NOMO-1 (cell line): ENCODE measurements at regions not wholly inside any gene's neighbourhood (a gene's known extent, or its start where the extent isn't known, plus 50 kb on each side); places are given as distances from the start of the nearest gene placed in this dataset.

Experiments used
- DNase-seq, 2 experiments: peaks; one replicate each; lab custom pipeline; 2025; ENCODE audit not compliant: unreplicated experiment in 2 of 2; lab: John Stamatoyannopoulos, UW

GRCh38 chr7:17474724-17475344, 176.4 kb downstream of the AHR start:
- DNase-seq = no peak

- no peak for DNase-seq
Observed at GRCh38 chr7:17477182-17477581, 178.7 kb downstream of the AHR start.

GRCh38 chr7:17481118-17481517, 182.7 kb downstream of the AHR start:
- DNase-seq = no peak

DNA sequence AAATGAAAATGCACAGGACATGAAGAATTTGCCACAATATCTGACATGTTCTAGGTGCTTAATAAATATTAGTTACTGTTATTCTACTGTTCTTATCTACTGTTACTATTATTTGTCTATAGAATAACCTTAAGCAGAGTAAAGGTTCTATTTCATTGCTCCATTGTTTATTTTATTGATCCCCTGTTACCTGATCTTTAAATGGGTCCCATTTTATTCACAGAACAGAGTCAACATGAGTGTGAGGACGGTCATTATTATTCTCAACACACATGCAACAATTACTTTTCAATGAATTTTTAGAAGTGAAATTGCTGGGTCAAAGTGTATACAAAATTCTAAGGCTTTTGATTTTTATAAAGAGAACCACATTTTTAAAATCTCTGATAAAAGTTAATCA, 186.9 kb downstream of the AHR start:
- DNase-seq = no peak

DNA sequence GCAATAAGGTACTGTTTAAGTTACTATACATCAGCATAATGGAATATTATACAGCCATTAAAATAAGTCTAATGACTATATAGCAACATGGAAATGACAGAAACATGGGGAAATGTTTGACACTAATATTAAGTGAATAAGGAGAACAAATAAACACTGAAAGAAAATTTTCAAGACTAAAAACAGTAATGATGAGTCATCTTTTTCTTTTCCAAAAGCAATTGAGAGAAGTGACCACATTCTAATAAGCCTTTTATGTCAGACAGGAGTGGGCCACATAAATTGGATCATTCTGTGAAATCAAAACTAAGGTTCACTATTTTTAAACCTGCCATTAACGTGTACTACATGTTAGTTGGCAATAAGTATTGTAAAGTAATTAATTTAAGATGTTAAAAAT, 187.5 kb downstream of the AHR start:
- no peak for DNase-seq

- no peak for DNase-seq
Observed at GRCh38 chr7:17486835-17487234, 188.4 kb downstream of the AHR start.

DNA sequence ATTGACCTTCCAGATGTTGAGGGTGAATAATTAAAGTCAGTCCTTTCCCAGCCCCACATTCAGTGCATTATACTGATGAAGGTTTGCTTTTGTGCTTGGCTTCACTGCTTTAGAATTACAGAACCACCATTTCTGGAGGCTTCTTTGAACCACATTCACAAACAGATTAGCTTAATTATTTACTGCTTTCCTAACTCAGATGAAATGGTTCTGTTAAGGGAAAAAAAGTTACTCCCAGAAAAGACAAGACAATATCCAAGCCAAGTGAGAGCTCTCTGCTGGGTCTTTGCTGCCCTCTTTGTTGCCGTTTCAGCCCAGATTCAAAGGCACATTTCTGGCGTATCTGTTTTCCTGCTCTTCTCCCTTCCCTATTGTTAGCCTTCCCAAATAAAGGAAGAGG, 188.9 kb downstream of the AHR start:
- no peak for DNase-seq

DNA sequence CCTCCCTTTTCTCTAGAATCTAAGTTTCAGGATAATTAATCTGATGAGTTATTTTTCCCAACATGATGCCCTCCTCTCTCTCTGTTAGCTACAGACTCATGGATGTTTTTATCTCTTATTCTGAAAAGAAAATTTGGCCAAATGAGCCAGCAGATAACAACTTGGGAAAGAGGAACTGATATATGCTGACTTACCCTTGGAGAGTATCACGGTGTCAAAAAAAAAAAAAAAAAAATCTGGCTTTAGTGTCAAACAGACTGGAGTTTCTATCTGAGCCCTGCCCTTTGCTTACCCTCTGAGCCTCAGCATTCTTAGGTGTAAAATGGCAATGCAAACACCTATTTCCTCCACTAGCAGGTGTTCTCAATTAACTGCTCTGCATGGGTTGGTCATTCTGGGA, 190.4 kb downstream of the AHR start:
- DNase-seq = peak; percentile 22 to 64

GRCh38 chr7:17489961-17490360, 191.5 kb downstream of the AHR start:
- DNase-seq = peak; percentile 27

- no peak for DNase-seq
Observed at GRCh38 chr7:17490825-17491224, 192.4 kb downstream of the AHR start.

DNA sequence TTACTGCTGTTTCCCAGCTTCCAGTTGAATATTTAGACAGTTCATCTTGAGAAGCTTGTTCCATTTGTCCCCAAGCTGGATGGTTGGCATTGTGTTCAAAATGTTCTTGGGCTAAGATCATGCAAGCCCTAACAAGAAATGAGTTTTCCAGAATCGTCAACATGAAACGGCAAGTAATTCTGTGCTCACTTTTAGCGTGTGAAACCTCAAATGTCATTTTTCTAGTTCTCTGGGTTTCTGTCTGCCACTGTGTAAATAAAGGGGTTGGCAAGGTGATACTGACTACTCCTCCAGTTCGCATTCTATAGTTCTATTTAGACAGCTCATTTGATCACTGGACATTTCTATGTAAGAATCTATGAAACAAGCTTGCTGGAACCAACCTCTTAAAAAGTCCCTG, 194.0 kb downstream of the AHR start:
- DNase-seq = no peak

GRCh38 chr7:17493446-17493845, 195.0 kb downstream of the AHR start:
- DNase-seq = peak; percentile 79 to 97

DNA sequence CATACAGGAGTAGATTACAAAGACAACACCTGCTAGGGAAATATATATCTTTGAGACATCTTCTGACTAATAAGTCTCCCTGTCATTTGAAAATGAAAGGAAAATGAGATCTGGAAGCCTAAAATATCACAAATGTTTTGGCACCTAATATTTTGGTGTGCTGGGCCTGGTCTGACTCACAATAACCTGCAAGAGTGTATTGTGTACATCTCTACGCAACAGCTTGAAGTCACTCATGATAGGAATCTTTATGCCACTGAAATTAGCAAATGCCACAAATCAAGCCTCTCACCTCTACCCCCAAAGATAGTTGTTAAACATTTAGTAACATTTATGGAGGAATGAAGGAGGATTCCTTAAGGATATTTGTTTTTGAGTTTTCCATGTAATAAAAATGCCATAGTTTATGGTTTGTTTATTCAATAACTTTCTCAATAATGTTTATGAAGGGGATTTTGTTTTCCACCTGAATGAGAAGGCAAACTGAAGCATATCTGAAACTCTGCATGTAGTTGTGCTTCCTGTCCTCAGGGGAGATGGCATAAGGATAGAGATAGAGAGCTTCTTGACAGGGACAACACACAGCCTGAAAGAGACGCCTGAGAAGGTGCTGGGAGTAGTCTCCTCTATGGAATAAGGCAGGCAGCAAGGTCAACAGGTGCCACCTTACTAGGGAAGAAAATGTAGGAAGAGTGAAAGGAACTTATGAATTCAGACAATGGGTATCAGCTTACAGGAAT, 197.4 kb downstream of the AHR start:
- DNase-seq = no peak

- no peak for DNase-seq
Observed at GRCh38 chr7:17497136-17497535, 198.7 kb downstream of the AHR start.

- DNase-seq = no peak
Observed at GRCh38 chr7:17497549-17498167, 199.2 kb downstream of the AHR start.

GRCh38 chr7:17498230-17498629, 199.8 kb downstream of the AHR start:
- DNase-seq = no peak

- DNase-seq = no peak
Observed at GRCh38 chr7:17500736-17501135, 202.3 kb downstream of the AHR start.

GRCh38 chr7:17501441-17502212, 203.2 kb downstream of the AHR start:
- DNase-seq = no peak

- DNase-seq = no peak
Observed at GRCh38 chr7:17502213-17503060, 204.0 kb downstream of the AHR start.

GRCh38 chr7:17506095-17506494, 207.6 kb downstream of the AHR start:
- no peak for DNase-seq

DNA sequence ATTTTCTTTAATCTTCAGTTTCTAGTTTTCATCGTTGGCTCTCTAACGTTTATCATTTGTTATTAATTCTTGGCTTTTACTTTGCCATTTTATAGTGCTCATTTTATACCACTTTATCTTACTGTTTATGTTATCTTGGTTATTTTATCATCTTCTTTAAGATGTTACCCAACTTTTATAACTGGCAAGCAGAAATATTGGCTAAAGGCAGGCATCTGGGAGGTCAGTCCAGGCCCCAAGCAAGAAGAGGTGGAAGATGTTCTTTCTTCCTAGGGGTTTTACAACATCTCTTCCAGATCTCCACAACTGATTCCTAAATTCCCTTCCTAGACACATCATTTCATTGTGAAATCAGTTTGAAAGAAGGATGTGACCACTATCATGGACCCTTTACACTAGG, 208.1 kb downstream of the AHR start:
- DNase-seq = no peak
